ENCODE measurements at regions not wholly inside any gene's neighbourhood (a gene's known extent, or its start where the extent isn't known, plus 50 kb on each side); places are given as distances from the start of the nearest gene placed in this dataset.

DNA sequence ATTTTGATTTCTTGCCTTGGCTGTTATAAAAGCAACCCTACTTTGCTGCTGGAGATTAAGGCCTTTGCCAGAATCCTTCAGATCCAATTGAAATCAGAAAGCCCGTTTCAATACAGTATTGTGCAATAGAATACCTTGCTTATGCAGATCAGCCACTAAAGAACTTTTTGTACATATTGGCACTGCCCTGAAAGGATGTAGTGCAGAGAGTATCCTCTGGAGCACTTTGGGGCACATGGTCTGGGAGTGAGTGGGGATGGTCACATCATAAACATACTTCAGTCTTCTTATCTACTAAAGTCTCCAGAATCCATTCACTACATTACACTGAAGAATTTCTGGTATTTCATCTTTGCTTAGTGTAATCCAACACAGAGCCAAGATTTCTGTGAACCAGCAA is 189.0 kb downstream of the CENPF start:
- intact Hi-C loops (cut with DNase I; ENCODE audit: low total_unique reads) = no loop called here
- H3K9me3 ChIP-seq = no peaks in the 10 kb centered on the region
- H3K36me3 ChIP-seq = no peaks in the 10 kb centered on the region
- no peaks in the 10 kb centered on the region for H3K27me3 ChIP-seq
- no peak for DNase-seq
- H3K27ac ChIP-seq = no peak overlapping the region
- TF ChIP-seq, protein P1, sequence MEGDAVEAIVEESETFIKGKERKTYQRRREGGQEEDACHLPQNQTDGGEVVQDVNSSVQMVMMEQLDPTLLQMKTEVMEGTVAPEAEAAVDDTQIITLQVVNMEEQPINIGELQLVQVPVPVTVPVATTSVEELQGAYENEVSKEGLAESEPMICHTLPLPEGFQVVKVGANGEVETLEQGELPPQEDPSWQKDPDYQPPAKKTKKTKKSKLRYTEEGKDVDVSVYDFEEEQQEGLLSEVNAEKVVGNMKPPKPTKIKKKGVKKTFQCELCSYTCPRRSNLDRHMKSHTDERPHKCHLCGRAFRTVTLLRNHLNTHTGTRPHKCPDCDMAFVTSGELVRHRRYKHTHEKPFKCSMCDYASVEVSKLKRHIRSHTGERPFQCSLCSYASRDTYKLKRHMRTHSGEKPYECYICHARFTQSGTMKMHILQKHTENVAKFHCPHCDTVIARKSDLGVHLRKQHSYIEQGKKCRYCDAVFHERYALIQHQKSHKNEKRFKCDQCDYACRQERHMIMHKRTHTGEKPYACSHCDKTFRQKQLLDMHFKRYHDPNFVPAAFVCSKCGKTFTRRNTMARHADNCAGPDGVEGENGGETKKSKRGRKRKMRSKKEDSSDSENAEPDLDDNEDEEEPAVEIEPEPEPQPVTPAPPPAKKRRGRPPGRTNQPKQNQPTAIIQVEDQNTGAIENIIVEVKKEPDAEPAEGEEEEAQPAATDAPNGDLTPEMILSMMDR (IDR thresholded peaks at IDR 0.05) = no peak
- TF ChIP-seq POLR2A (IDR thresholded peaks at IDR 0.05) = no peak
- H3K4me3 ChIP-seq = no peak overlapping the region
- no peaks in the 10 kb centered on the region for H3K4me1 ChIP-seq

DNA sequence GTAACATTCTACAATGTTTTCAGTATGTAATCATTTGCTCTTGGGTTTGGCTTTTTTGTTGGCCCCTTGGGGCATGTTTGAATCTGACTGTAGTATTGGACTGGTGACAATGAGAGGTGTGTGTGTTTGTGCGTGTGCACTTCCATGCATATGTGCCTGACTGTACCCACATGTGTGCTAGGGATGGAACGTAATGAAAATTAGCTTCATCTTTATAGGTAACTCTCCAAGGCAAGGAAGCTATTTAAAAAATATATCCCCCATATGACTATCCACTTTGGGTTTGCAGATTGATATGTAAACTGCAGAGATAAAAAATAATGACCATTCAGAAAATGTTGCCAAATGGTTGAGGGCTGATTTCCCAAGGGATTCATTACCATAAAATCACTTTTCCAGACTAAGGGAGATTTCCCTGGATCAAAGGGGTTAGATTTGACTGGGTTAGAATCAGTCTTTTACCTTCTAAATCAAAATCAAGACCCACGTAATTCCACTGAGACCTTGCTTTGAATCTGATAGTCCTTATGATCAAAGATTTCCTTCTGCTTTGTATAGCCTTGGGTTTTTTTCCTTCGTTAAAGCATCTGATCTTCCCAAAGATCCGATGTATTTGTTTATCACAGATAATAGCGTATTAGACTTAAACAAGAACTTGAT is 189.7 kb downstream of the CENPF start:
- H3K9me3 ChIP-seq = no peaks in the 10 kb centered on the region
- no peaks in the 10 kb centered on the region for H3K27me3 ChIP-seq
- H3K4me3 ChIP-seq = no peak overlapping the region
- H3K36me3 ChIP-seq = no peaks in the 10 kb centered on the region
- no peaks in the 10 kb centered on the region for H3K4me1 ChIP-seq
- no peak for TF ChIP-seq POLR2A (IDR thresholded peaks at IDR 0.05)
- TF ChIP-seq, protein P1 (IDR thresholded peaks at IDR 0.05) = no peak
- intact Hi-C loops (cut with DNase I; ENCODE audit: low total_unique reads) = no loop called here
- no peak overlapping the region for H3K27ac ChIP-seq
- DNase-seq = no peak

- H3K4me3 ChIP-seq = no peak overlapping the region
- no peaks in the 10 kb centered on the region for H3K27me3 ChIP-seq
- H3K9me3 ChIP-seq = no peaks in the 10 kb centered on the region
- H3K27ac ChIP-seq = no peak overlapping the region
- TF ChIP-seq, protein P1 (IDR thresholded peaks at IDR 0.05) = no peak
- no peak for TF ChIP-seq POLR2A (IDR thresholded peaks at IDR 0.05)
- no peaks in the 10 kb centered on the region for H3K4me1 ChIP-seq
- DNase-seq = no peak
- intact Hi-C loops (cut with DNase I; ENCODE audit: low total_unique reads) = no loop called here
- no peaks in the 10 kb centered on the region for H3K36me3 ChIP-seq
These were observed 190.7 kb downstream of the CENPF start for GRCh38 chr1:214793708-214794107.

DNA sequence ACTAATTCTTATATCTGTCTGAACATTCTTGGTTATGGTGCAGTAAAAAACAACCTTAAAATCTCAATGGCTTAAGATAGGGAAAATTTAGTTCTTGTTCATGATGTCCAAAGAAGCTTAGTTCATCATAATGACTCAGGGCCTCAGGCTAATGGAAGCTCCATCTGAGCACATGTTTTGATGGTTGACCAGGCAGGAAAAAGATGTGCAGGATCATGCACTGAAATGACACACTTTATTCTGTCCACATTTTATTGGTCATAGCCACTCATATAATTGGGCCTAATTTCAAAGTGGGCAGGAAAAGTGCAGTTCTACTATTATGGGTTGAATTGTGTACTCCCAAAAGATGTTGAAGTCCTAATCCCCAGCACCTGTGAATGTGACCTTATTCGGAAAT is 198.2 kb downstream of the CENPF start:
- Histone ChIP-seq H3K4me1 (no peaks in the 10 kb centered on the region), H3K9me3 (no peaks in the 10 kb centered on the region), H3K36me3 (no peaks in the 10 kb centered on the region), H3K27ac (no peak overlapping the region), H3K4me3 (no peak overlapping the region), H3K27me3 (no peaks in the 10 kb centered on the region)
- intact Hi-C loops (cut with DNase I; ENCODE audit: low total_unique reads) = no loop called here
- no peak for TF ChIP-seq POLR2A (IDR thresholded peaks at IDR 0.05)
- TF ChIP-seq, protein P1 (IDR thresholded peaks at IDR 0.05) = no peak
- no peak for DNase-seq

DNA sequence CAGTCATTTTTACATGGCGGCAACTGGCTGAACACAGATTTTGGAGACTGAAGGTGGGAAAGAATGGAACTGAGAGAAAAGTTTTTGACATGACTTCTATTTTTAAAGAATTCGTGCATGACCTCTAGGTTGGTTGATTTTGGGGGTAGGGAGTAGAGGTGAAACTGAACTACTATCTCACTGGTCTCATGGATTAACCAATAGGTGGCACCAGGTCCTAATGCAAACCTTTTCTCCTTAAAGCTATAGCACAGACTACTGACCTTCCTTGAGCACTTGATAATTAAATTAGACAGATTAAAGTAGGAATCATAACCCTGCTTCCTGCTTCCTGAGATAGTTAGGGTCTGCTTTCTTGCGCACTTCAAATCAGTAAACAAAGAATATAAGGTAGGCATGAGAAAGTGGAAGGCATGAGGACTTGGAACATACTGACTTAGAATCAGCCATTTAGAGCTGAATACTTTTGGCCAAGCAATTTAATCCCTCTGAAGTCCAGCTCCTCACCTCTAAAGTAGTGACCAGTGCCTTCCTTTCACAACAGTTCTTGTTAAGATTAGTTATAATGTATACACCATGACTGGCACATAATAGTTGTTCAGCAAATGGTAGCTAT is 206.0 kb downstream of the CENPF start:
- Histone ChIP-seq H3K36me3 (no peaks in the 10 kb centered on the region), H3K4me1 (no peaks in the 10 kb centered on the region), H3K27me3 (no peaks in the 10 kb centered on the region), H3K27ac (no peak overlapping the region), H3K4me3 (no peak overlapping the region), H3K9me3 (no peaks in the 10 kb centered on the region)
- intact Hi-C loops (cut with DNase I; ENCODE audit: low total_unique reads) = no loop called here
- no peak for DNase-seq
- TF ChIP-seq, protein P1 (IDR thresholded peaks at IDR 0.05) = no peak
- TF ChIP-seq POLR2A (IDR thresholded peaks at IDR 0.05) = no peak
